ENCODE measurements at regions not wholly inside any gene's neighbourhood (a gene's known extent, or its start where the extent isn't known, plus 50 kb on each side); places are given as distances from the start of the nearest gene placed in this dataset.
A peak's percentile ranks its signal among the peaks of the same experiment; 100 is the strongest.
"Not testable (repeated sequence)": the region's sequence is repeated elsewhere in the genome, so short reads cannot be mapped to it uniquely, and the experiment has no call there.

GRCh38 chrX:69431420-69431819 is 72.7 kb upstream of the NALF2 start:
- no peak for TF ChIP-seq CTCF (IDR thresholded peaks at IDR 0.05; ENCODE audit: insufficient read depth, low read depth, low read length, missing control alignments)
- no peak for DNase-seq (ENCODE audit: low read depth)
- H3K4me3 ChIP-seq (ENCODE audit: low read depth, low read length): no peak overlapping the region

GRCh38 chrX:69430785-69431184 is 73.3 kb upstream of the NALF2 start:
- TF ChIP-seq CTCF (IDR thresholded peaks at IDR 0.05; ENCODE audit: insufficient read depth, low read depth, low read length, missing control alignments): no peak
- no peak overlapping the region for H3K4me3 ChIP-seq (ENCODE audit: low read depth, low read length)
- DNase-seq (ENCODE audit: low read depth): no peak

DNA sequence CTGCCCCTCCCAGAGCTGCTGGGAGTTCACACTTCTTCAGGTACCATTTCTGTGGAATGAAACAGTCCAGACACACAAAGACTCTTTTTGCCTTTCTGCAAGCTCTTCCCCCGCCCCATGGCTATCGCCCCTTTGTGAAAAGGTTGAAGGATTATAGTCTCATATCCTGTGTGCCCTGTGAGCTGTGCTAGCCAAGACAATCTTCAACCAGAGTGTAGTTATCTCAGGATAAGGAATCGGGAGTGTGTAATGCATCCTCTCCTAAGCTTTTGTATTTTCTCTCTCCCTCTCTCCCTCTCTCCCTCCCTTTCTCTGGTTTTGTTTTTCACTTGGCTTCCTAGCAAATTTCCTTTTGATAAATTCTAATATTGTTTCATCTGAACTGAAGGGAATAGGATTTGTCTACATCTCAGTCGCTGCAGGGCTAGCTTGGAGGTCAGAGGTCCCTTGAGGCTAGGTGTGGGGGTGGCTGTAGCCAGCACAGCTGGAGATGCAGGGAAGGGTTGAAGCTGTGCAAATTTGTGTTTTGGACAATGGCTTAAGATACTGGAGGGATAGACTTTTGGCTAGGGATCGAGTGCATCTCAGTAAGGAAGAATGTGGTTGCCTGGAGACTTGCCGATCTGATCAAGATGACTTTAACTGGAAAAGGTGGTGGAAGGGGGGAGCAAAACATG is 74.6 kb upstream of the NALF2 start:
- H3K4me3 ChIP-seq (ENCODE audit: low read depth, low read length): no peak overlapping the region
- no peak for TF ChIP-seq CTCF (IDR thresholded peaks at IDR 0.05; ENCODE audit: insufficient read depth, low read depth, low read length, missing control alignments)
- DNase-seq (ENCODE audit: low read depth): no peak

- TF ChIP-seq CTCF (IDR thresholded peaks at IDR 0.05; ENCODE audit: insufficient read depth, low read depth, low read length, missing control alignments): no peak
- no peak overlapping the region for H3K4me3 ChIP-seq (ENCODE audit: low read depth, low read length)
- no peak for DNase-seq (ENCODE audit: low read depth)
Observed at GRCh38 chrX:69428216-69428615, 75.9 kb upstream of the NALF2 start.

DNA sequence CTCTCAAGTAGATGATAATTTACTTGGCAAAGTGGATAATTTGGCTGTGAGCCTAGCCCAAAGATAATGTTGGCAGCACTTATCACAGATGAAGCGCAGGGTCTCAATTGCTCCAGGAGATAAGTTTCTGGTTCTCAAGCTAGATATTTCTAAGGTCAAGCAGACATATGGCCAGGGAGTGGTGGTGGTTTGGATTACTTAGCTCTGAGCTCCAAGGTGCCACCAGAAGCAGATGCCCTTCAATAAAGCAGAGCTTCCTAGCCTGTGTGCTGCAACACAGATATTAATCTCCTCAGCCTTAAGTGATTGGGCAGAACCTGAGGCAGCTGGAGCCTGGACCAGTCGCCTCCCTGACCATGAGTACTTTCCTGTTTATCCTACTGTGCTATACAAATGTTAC is 79.2 kb upstream of the NALF2 start:
- no peak for TF ChIP-seq CTCF (IDR thresholded peaks at IDR 0.05; ENCODE audit: insufficient read depth, low read depth, low read length, missing control alignments)
- H3K4me3 ChIP-seq (ENCODE audit: low read depth, low read length): no peak overlapping the region
- DNase-seq (ENCODE audit: low read depth): no peak

DNA sequence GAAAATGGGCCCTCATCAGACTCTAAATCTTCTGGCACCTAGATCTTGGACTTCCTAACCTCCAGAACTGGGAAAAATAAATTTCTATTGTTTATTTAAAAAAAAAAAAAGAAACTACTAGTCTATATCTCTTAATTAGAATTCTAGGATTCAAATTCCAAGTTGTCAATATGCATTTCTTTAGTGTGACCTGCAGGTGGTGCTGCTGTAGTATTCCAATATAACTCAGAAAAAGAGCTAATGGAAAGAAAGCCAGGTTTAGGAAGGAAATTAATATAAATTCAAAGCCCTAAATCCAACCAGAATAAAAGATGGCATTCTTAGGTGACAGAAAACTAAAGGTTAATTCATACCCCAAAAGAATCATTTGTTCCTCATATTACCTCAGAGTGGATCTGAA is 80.0 kb upstream of the NALF2 start:
- peak; percentile 8 for TF ChIP-seq CTCF (IDR thresholded peaks at IDR 0.05; ENCODE audit: insufficient read depth, low read depth, low read length, missing control alignments)
- H3K4me3 ChIP-seq (ENCODE audit: low read depth, low read length): no peak overlapping the region
- DNase-seq (ENCODE audit: low read depth): no peak

DNA sequence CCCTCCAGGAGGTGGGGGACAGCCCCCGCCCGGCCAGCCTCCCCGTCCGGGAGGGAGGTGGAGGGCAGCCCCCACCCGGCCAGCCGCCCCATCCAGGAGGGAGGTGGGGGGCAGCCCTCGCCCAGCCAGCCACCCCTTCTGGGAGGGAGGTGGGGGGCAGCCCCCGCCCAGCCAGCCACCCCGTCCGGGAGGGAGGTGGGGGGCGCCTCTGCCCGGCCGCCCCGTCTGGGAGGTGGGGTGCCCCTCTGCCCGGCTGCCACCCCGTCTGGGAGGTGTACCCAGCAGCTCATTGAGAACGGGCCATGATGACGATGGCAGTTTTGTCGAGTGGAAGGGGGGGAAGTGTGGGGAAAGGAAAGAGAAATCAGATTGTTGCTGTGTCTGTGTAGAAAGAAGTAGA is 81.9 kb upstream of the NALF2 start:
- not testable (repeated sequence) for H3K4me3 ChIP-seq (ENCODE audit: low read depth, low read length); DNase-seq (ENCODE audit: low read depth)

Measured in GM12865 (cell line).